HUES64 (cell line): ENCODE measurements at regions not wholly inside any gene's neighbourhood (a gene's known extent, or its start where the extent isn't known, plus 50 kb on each side); places are given as distances from the start of the nearest gene placed in this dataset.
A peak's percentile ranks its signal among the peaks of the same experiment; 100 is the strongest.

Experiments used
- H3K27ac ChIP-seq: 2 replicates; pipeline ENCODE4 v1.7.0; 2013; ENCODE audit warnings: low read depth, low read length, inconsistent platforms
- H3K27me3 ChIP-seq: 2 replicates; pipeline ENCODE4 v1.6.1; 2013; ENCODE audit warnings: mild to moderate bottlenecking, low read length; ENCODE audit not compliant: insufficient read depth
- H3K36me3 ChIP-seq: 2 replicates; pipeline ENCODE4 v1.6.1; 2013; ENCODE audit warnings: mild to moderate bottlenecking, low read length; ENCODE audit not compliant: insufficient read depth
- H3K4me1 ChIP-seq: 2 replicates; pipeline ENCODE4 v1.6.1; 2013; ENCODE audit warnings: mild to moderate bottlenecking, low read length, moderate library complexity; ENCODE audit not compliant: insufficient read depth
- H3K4me3 ChIP-seq: 2 replicates; pipeline ENCODE4 v1.5.1; 2013; ENCODE audit warnings: mild to moderate bottlenecking, low read length, moderate library complexity
- H3K9ac ChIP-seq: 2 replicates; pipeline ENCODE4 v1.6.1; 2013; ENCODE audit warnings: mild to moderate bottlenecking, low read depth, low read length
- H3K9me3 ChIP-seq: 2 replicates; pipeline ENCODE4 v1.6.1; 2013; ENCODE audit warnings: low read depth, low read length; ENCODE audit not compliant: insufficient read depth
- WGBS: fragments of 150-250, 120-280 bp; methylation state at CpG from one replicate; pipeline ENCODE4 v1.1.7; 2013; ENCODE audit warnings: missing lambda C conversion rate; 5-methylcytosine and 5-hydroxymethylcytosine counted together

GRCh38 chrY:19578281-19578874 is 166.1 kb downstream of the KDM5D start:
- no peak overlapping the region for H3K27ac ChIP-seq
- no peak overlapping the region for H3K4me3 ChIP-seq
- H3K36me3 ChIP-seq: peaks cover 10% of the 10 kb centered on the region; the same call in 1 of the 2 replicates
- no peaks in the 10 kb centered on the region for H3K27me3 ChIP-seq
- WGBS: 95% methylated on average over 2 of the region's 3 CpGs
- no peaks in the 10 kb centered on the region for H3K9me3 ChIP-seq
- H3K9ac ChIP-seq: no peak overlapping the region
- no peaks in the 10 kb centered on the region for H3K4me1 ChIP-seq

DNA sequence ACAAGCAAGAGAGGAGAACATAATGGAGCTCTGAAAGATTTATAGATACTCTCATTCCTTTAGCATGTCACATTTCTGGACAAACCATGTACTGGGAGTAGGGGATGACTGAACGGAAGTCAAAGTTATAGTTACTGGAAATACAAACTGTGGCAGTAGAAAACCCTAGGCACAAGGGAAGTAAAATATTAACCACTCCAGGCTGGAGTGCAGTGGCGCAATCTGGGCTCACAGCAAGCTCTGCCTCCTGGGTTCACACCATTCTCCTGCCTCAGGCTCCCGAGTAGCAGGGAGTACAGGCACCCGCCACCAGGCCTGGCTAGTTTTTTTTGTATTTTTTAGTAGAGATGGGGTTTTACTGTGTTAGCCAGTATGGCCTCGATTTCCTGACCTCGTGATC is 167.3 kb downstream of the KDM5D start:
- no peaks in the 10 kb centered on the region for H3K27me3 ChIP-seq
- H3K4me3 ChIP-seq: no peak overlapping the region
- H3K9me3 ChIP-seq: no peaks in the 10 kb centered on the region
- H3K27ac ChIP-seq: no peak overlapping the region
- whole genome bisulfite sequencing: 99% methylated on average over 4 of the region's 6 CpGs
- no peaks in the 10 kb centered on the region for H3K4me1 ChIP-seq
- peaks cover 10% of the 10 kb centered on the region; the same call in 1 of the 2 replicates for H3K36me3 ChIP-seq
- H3K9ac ChIP-seq: no peak overlapping the region

GRCh38 chrY:19574939-19575338 is 169.6 kb downstream of the KDM5D start:
- Histone ChIP-seq H3K27ac (no peak overlapping the region), H3K4me1 (0 out of 2 replicates have a peak, but pooled peaks cover 4% of the 10 kb centered on the region), H3K9ac (no peak overlapping the region), H3K27me3 (no peaks in the 10 kb centered on the region), H3K36me3 (peaks cover 9% of the 10 kb centered on the region; the same call in 1 of the 2 replicates), H3K9me3 (no peaks in the 10 kb centered on the region), H3K4me3 (no peak overlapping the region)

DNA sequence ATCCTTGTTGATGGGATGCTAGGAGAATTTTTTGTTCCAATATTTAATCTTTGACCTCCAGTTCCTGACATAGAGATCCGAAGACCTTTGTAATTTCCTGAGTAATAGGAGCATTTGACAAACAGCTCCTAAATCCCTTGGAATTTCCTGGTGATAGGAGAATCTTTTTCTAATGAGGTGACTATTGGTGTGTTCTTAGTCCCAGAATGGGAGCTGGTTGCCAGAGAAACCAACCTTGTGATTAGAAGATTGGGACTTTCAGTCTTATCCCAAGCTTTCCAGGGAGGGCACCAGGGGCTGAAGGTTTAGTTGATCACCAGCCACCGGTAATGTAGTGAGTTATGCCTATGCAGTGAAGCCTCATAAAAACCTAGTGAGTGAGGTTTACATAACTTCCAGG is 170.9 kb downstream of the KDM5D start:
- WGBS: 76% methylated on average over 1 of the region's 2 CpGs
- H3K27ac ChIP-seq: no peak overlapping the region
- no peaks in the 10 kb centered on the region for H3K27me3 ChIP-seq
- no peak overlapping the region for H3K9ac ChIP-seq
- H3K36me3 ChIP-seq: peaks cover 4% of the 10 kb centered on the region; the same call in 1 of the 2 replicates
- no peak overlapping the region for H3K4me3 ChIP-seq
- no peaks in the 10 kb centered on the region for H3K9me3 ChIP-seq
- peaks cover 10% of the 10 kb centered on the region; the same call in 1 of the 2 replicates for H3K4me1 ChIP-seq

- Histone ChIP-seq H3K27ac (no peak overlapping the region), H3K36me3 (no peaks in the 10 kb centered on the region), H3K4me1 (peaks cover 10% of the 10 kb centered on the region; the same call in 1 of the 2 replicates), H3K4me3 (0 out of 2 replicates have a peak overlapping the region, but pooled peaks have one; percentile 97), H3K9ac (no peak overlapping the region), H3K9me3 (no peaks in the 10 kb centered on the region), H3K27me3 (no peaks in the 10 kb centered on the region)
- 93% methylated on average over 2 of the region's 2 CpGs for WGBS
Observed at GRCh38 chrY:19570999-19571398, 173.5 kb downstream of the KDM5D start.

GRCh38 chrY:19567943-19568342 is 176.6 kb downstream of the KDM5D start:
- Histone ChIP-seq H3K4me3 (peak overlapping the region; percentile 97), H3K27me3 (no peaks in the 10 kb centered on the region), H3K27ac (peak overlapping the region; percentile 87; the same call in 1 of the 2 replicates), H3K36me3 (no peaks in the 10 kb centered on the region), H3K9ac (peak overlapping the region; percentile 91), H3K9me3 (no peaks in the 10 kb centered on the region), H3K4me1 (peaks cover 10% of the 10 kb centered on the region; the same call in 1 of the 2 replicates)
- 1% methylated on average over 12 of the region's 14 CpGs for WGBS

DNA sequence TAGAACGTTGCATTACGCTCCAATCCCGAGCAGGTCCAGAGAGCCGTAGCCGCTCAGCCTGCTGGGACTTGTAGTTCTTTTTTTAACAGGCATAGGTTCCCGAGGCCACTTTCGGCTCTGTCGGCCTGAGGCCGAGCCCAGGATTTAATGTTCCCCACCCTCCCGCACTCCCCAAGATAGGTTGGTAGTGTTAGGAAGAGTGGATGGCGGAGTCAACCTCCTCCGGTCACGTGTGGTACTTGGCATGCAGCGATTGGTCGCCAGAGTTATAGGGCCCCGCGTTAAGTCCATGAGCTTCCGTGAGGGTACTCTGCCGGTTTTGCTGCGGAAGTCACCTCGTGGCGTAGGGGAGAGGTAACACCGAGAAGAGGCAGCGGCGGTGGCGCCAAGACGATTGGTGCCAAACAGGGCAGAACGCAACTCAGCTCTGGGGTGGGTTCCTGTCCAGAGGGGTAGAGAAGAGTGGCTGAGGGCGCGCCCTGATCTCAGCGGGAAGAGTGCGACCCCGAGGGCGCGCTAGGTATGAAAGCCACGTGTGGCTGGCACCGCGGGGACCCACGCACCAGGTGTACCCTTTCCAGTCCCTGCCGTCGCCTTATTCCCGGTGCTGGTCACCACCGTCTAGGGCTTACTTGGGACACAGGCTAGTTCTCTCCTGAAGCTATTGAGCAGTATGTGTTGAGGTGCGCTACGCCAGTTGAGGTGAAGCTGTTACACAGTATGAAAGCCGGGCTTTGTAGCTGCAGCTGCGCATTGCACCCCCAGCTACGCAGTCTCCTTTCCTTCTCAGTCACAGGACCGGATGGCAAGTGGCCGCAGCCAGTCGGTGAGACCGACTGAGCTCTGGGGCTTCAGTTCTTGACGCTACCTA is 177.2 kb downstream of the KDM5D start:
- WGBS: under 1% methylated on average over 50 of the region's 53 CpGs
- Histone ChIP-seq H3K9ac (peak overlapping the region; percentile 91), H3K27me3 (no peaks in the 10 kb centered on the region), H3K27ac (peak overlapping the region; percentile 87), H3K9me3 (no peaks in the 10 kb centered on the region), H3K4me3 (peak overlapping the region; percentile 97), H3K4me1 (peaks cover 10% of the 10 kb centered on the region; the same call in 1 of the 2 replicates), H3K36me3 (no peaks in the 10 kb centered on the region)

- Histone ChIP-seq H3K9ac (no peak overlapping the region), H3K9me3 (no peaks in the 10 kb centered on the region), H3K36me3 (no peaks in the 10 kb centered on the region), H3K27ac (no peak overlapping the region), H3K4me1 (no peaks in the 10 kb centered on the region), H3K4me3 (no peak overlapping the region), H3K27me3 (no peaks in the 10 kb centered on the region)
- over 99% methylated on average over 4 of the region's 4 CpGs for WGBS
Observed at GRCh38 chrY:19559161-19559560, 185.4 kb downstream of the KDM5D start.

DNA sequence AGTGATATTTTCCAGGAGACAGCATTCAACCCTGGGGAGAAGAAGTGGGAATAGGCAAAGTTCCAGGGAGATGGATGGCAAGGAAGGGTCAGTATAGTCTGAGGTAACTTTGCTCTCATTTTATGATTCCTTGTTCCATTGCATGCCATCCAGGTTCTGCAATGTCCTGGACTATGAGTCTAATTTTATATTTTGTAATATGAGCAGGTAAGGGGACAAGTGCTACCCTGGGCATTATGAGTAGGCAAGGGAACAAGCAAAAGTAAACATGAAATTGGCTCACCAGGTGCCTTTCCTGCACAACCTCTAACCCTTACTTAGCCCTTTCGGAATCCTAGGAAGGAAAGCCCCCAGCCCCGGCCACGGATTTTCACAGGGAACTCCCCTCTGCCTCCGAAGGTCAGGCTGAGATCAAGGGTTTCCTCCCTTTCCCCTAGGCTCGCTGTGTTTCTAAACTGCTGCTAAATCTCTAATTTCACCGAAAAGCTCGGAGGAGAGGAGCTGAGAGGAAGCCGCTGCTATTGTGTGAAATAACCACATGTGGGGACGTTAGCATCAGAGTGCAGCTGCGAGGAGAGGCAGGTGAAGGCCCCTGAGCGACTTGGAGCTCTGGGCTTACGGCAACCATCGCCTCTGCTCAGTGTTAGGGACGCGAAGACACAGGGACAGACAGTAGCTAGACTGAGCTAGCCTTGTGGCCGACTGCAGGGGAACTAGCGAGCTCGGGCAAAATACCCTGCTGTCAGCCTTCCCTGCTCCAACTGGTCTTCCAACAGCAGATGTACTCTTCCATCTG is 194.7 kb downstream of the KDM5D start:
- no peak overlapping the region for H3K27ac ChIP-seq
- H3K4me3 ChIP-seq: no peak overlapping the region
- H3K9ac ChIP-seq: no peak overlapping the region
- H3K27me3 ChIP-seq: no peaks in the 10 kb centered on the region; the same call in 1 of the 2 replicates
- no peaks in the 10 kb centered on the region for H3K36me3 ChIP-seq
- WGBS: 45% methylated on average over 18 of the region's 18 CpGs
- no peaks in the 10 kb centered on the region for H3K9me3 ChIP-seq
- 0 out of 2 replicates have a peak, but pooled peaks cover 7% of the 10 kb centered on the region for H3K4me1 ChIP-seq

DNA sequence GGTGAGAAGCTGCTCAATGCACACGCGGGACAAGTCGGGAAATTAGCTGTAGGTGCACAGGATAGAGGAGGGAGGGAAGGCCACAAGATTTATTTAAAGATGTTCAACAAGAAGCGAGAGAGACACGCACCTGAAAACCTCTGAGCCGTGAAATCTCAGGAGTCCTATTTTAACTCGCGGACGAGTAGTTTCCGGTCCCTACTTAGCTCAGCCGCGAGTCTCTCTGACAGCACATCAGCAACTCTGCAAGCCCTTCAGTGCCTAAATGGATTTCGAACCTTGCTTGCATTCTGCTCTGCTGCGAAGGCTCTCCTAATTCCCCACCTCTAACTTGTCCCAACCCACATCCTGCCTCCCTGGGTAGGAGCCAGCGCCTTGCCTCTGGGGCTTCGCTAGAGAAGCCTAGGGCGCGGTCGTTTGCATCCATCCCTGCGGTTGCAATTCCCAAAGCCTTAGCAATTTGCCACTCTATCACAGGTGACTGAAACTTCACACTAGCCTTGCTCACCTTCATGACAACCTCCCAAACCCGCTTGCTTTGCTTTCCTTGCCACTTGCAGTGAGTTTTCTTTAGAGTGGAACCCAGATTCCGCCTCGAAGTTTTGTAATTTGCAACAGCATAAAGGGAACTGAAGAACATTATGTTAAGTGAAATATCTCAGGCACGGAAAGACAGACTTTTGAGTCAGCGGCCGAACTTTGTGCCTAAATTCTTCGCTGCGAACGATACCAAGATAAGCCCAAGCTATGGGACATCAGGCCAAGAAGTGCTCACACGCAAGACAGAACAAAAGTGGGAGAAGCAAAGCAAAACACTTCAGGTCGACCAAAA is 202.8 kb downstream of the KDM5D start:
- Histone ChIP-seq H3K9me3 (no peaks in the 10 kb centered on the region), H3K4me1 (no peaks in the 10 kb centered on the region), H3K9ac (no peak overlapping the region), H3K27ac (no peak overlapping the region), H3K27me3 (peaks cover 14% of the 10 kb centered on the region; the same call in 1 of the 2 replicates), H3K4me3 (0 out of 2 replicates have a peak overlapping the region, but pooled peaks have one; percentile 7), H3K36me3 (no peaks in the 10 kb centered on the region)
- WGBS: 55% methylated on average over 31 of the region's 31 CpGs
